NCI-H345 treated with DMSO at 0.1 percent for 48 hours (cell line): ENCODE measurements at regions not wholly inside any gene's neighbourhood (a gene's known extent, or its start where the extent isn't known, plus 50 kb on each side); places are given as distances from the start of the nearest gene placed in this dataset.

Experiments used
- DNase-seq: peaks from one replicate; lab custom pipeline; 2025; ENCODE audit not compliant: unreplicated experiment; lab: John Stamatoyannopoulos, UW

DNA sequence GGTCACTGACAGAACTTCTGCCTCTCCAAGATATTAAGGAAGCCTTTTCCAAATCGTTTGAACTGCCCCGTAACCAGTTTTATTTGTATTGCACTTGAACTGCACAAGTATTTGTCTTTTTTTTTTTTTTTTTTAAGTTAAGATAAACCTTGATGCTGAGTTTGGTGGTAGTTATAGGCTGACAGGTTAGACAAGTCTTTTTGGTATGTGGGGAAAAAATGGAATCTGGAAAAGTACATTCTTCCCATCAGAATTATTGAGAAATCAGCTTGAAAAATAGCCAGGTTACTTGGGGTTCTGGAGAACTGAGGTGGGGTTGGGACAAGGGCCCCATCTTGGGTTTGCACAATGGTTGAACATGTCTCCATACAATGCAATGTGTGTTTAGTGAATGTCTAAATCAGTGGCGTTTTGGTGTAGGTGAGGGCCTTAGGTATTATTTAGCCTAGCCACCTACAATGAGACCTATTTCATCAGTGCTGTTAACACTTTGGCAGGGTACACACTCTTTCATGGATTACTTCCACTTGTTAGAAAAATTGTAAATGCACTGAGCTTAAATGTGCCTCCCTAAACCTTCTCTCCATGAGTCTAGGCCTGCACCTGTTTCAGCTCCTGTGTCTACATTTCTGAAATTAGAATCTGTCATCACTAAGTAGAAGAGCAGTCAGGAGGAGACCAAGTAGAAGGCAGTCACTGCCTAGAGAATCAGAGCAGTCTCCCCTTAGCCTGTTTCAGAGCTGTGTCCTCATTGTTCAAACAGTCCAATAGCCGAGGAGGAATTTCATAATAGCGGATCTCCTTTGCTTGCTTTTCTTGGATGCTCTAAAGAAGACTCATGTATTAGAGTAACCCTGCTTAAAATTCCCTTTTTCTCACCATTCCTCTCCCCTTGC, 140.0 kb upstream of the HMHB1 start:
- DNase-seq = no peak

DNA sequence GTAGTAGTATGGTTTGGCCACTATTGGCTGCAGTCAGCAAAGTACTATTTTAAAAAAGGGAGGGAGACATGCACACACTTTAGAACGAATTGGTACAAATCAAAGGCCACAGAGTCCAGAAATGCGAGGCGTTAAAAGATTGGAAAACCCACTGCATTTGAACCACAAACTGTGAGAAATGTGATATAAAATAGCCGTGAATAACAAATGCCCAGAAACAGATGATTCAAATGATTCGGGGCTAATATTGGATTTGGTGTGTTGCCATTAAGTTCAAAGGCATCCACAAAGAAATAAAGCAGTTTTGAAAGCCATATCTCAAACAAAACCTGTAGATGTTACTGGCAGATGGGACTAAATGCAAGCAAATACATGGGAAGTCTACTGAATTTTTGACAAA, 140.9 kb upstream of the HMHB1 start:
- DNase-seq = no peak

DNA sequence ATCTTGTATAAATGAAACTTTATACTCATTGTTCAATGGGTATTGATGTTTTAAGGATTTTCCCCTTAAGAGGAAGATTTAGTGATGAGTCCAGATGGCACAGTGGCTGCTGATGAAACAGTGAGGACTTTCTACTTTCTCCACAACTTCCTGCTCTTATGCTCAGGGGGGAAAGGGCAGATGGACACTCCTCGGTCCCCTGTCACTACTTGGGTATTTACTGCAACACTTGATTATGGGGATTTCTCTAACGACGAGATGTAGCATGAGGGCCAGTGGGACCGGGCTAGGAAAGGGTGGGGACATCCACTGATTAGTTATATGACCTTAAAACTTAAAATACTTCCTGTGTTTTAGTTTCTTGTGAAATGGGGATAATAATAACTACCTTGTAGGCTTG, 146.1 kb upstream of the HMHB1 start:
- no peak for DNase-seq

DNA sequence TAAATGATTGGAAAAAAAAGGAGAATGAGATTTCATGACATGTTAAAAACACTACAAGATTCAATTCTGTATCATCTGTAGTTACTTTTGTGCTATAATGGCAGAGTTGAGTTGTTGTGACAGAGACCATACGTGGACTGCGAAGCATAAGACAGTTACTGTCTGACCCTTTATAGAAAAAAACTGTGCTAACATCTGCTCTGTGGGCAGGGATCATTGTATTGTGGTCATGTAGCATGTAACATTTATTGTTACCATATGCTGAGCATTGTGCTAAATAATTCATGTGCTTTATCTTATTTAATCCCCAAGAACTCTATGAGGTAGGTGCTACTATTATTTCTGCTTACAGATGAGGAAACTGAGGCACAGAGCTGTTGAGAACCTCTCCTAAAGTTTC, 147.3 kb upstream of the HMHB1 start:
- DNase-seq = no peak

DNA sequence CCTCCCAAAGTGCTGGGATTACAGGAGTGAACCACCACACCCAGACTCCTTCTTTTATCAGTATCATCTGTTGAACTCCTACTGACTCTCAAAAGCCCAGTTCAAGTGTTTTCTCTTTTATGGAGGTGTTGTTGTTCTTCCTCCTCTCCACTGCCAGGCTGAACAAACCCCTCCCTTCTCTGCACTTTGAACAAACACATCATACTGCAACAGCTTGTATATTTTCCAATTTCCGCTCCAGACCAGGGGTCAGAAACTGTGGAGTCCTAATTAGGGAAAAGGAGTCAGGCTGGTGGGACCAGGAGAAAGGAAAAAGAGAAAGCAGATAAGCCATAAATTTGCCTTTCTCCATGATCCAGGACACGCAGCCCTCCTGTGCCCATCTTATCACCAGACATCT, 148.1 kb upstream of the HMHB1 start:
- no peak for DNase-seq

DNA sequence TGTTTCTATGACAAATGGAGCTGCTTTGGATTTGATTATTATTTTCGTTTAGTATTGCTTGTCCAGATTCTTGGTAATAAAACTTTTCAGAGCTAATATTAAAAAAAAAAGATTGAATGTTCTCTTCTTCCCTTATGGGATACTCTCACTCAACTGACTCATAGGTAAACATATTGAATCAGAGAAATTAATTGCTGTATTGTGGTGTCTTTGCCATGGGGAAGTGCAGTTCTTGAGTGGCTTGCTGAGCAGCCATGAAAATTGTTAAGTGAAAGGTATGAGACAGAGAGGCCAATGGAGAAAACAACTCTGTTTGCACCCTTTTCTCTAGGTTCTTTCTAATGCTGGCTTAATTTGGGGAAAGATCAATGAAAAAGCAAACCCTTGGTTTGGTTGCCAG, 149.9 kb upstream of the HMHB1 start:
- no peak for DNase-seq

DNA sequence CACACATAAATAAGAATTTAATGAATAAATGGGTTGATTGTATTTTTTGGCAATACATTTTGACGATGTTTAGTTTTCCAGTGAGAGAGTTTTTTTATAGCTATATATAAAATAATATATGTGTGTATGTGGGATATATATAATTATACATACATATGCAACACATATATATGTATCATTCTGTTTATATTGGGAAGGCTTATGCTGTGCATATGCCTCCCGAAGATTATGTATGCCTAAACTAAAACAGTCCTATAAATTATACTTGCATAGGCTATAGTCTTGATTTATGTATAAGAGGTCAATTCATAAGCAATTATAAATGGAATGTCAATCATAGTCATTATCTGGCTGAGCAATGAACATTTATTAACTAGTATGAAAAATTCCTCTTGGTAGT, 151.3 kb upstream of the HMHB1 start:
- no peak for DNase-seq

DNA sequence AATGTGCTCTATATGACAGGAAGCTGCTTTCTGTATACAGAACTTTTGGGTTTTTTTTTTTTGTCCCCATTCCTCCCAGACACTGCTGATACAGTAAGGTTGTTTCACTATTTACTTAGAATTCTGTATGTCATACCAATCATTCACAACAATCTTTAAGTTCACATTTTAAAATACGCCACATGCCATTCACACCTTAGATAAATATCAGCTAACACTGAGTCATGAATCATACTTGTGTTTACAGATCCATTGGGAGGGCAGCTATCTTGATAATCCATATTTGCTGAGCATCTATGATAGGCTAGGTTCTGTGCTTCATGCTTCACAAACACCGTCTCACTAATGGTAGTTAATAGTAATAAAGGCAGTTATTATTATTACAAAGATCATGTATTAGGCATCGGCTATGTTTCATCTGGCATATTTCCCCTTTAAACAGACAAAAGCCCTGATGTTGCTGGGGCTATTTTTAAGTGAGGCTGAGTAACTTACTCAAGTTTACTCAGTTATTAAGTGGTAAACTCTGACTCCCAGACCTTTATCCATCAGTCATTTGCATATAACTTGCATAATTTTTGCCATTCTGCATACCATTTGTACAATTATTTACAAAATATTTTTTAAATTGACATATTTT, 152.2 kb upstream of the HMHB1 start:
- no peak for DNase-seq

DNA sequence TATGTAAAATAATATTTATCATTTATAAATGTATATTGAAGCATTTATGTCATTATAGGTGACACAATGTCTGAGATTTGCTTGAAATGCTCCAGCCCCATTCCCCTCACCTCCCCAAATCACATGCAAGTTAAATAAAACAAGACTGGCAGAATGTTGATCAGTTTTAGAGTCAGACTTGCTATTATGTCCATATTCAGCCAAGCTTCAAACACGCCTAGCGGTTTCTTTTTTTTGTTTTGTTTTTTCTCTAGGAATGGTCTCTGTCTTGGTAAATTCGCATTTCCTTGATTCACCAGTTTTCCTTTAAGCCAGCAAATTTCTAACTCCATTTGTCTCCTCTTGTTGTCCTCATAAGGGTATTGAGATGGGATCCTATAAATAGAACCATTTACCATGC, 153.0 kb upstream of the HMHB1 start:
- no peak for DNase-seq

DNA sequence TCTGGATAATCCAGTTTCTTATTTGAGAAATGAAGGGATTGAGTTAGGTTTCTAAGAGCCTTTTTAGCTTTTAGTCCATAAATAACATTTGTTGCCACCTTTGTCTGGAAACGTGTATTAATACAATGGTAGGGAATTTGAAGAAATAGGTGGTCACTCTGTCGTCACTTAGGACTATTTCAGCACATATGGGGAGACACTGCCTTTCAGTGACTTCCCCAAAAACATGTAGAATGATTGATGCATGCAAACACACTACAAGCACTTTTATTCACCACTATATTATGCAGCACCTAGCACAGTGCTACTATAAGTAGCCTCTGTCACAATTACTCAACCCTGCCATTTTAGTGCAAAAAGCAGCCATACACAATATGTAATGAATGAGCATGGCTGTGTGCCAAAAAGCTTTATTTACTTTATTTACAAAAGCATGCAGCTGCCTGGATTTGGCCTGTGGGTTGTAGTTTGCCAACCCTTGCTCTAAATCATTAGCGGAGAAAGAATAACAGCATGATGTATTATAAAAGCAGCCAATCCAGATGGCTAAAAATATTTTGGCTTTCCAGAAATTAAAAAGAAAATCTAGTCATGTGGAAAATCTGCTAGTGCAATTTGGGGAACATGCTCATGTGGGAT, 154.2 kb upstream of the HMHB1 start:
- peak; percentile 98 for DNase-seq

DNA sequence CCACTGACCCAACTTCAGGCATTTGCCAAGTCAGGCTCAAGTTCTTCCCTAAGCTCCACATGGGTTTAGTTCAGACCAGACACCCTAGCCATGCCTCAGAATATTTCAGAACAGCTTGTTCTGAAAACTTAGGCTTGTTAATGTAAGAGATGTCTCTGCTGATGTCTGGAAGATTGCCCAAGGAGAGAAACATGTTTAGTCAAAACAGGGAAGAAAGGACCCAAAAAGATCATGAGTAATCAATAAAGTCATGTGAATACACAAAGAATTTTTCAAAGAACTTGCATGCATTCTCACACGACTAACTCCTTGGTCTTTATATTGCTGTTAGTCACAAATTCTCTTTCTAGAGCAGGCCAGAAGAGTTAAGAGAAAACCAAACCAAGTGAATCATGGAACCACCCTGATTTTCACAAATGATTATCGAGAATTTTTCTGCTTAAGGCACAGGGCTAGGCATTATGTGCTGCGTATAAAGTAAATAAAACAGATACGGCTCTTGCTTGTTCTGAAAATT, 158.1 kb upstream of the HMHB1 start:
- no peak for DNase-seq

DNA sequence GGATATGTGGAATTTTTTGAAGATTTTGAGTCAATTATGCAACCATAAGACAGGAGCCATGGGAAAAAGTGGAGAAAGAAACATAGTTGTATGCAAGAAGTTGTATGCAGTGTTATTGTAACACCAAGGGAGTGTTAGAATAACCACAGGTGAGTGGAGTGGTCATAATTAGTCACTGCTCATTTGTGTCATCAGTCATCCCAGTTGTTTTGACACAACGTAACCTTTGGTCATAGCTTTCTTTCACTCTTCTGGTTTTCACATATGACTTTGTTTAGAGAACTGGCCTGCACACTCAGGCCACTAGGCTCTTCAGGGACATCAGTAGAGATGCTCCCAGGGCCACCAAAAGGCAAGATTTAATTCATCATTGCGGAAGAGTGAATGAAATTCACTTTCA, 158.7 kb upstream of the HMHB1 start:
- DNase-seq = no peak

DNA sequence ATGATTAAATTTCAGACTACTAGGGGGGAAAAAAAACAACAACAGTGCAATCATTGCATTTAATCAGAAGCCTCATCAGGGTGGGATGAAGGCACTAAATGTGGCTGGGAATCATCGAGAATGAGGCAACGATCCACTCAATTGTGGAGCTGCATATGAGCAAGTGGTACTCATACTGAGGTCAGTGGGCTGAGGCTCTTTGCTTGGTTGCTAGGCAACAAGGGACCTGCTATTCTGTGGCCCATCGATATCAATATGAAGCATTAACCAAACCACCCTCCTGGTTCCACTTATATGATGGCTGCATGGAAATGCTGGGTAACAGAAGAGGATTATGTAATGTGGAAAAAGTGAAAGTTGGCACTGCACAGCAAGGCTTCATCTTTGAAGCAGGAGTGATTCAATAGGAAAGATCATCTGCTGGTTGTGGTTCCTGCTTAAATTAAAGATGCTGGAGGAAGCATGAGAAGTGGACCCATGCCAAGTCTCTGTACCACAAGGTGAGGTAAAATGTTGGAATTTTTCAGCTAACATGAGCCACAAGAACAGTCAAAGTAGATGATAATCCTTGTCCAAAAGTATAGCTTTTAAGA, 159.8 kb upstream of the HMHB1 start:
- DNase-seq = no peak

DNA sequence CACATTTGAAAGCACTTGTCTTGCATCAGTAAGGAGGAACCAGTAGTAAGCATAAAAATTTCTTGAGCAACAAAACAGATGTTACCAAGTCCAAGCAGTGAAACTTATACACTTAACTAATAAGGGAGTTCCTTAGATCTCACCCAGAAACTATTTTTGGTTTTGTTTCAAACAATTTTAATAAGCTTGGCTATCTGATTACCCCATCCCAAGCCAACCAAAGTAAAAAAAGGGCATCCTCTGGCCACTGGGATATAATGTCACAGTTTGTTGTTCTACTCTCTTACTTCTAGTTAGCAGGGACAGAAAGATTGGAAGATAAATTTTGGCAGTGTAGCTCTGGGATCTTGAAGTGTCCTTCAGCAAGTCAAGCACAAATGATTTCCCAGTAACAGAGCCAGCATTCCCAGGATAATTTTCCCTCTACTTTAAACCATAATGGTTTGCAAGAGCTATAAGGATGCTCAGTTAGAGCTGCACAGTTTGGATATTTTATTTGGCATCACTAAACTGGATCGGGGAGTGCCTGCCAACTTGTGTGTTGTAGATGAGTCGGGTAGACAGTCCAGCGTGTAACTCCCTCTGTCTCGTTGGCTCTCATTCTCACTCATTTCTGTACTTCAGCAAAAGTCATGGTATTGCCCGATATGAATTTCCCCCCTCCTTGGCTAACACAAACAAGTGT, 161.9 kb upstream of the HMHB1 start:
- DNase-seq = no peak

DNA sequence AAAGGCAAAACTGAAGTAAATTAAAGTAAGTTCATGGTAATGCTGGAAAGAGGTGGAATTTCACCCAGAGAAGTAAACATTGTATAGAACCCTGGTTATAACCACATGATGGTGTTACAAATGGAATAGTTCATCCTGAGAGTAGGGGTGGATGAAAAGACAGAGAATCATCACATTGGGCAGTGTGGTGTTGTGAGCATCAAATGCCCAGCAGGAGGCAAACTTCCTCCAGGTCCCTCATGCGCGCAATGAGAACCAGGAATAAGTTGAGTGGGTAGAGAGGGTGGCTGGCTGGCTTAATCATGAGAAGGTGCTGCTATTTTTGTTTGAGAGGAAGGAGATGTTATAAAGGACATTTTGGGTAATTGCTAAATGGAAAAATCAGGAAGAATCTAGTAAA, 163.3 kb upstream of the HMHB1 start:
- no peak for DNase-seq

DNA sequence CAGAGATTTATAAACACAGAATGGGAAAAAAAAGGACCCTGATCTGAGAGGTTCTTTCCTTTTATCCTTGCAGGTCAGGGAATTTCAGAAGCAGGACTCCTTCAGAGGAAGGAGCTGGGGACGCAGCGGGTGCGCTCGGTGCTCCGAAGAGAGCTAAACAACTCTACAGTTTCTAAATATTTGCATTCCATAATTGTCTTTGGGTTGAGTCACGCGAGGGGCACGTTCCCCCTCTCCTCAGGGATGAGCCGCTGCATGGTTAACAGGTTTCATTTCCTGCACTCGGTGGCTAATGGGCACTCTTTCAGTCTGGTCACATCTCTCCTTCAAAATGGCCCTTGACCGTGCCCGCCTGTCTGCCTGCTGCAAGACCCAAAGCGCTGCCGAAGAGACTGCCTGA, 165.0 kb upstream of the HMHB1 start:
- DNase-seq = no peak

DNA sequence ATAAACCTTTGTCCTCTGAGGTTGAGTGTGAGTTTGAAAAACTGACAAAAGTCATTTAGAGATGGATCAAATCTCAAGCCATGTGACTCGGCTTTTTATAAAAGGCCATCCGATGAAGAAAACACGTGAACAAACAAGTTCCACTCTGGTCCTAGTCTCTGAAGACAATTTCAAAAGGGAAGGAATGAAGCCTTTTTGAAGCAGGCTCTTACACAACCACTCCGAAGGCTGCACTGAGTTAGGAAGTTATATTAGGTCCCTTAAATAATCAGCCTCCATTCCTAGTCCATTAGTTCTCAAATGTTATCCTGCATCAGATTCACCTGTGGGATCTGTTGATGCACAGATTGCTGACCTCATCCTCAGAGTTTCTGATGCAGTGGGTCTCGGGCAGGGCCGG, 166.6 kb upstream of the HMHB1 start:
- no peak for DNase-seq

DNA sequence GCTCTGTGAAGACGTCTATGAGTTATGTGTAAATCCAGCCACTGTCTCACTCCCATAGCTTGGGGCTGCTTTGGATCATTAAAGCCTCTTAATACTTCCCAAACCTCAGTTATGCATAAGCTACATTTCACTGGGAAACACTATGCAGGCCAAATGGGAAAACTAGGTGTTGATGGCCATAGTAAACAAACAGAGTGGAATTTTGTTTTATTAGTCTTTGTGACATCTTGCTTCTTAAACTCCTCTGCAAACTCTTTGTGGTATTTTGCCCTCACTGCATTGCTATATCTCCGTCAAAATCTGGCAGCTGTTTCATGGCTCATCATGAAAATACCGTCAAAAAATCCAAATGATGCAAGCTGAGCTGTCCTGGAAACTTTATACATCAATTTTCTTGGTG, 167.2 kb upstream of the HMHB1 start:
- DNase-seq = no peak

DNA sequence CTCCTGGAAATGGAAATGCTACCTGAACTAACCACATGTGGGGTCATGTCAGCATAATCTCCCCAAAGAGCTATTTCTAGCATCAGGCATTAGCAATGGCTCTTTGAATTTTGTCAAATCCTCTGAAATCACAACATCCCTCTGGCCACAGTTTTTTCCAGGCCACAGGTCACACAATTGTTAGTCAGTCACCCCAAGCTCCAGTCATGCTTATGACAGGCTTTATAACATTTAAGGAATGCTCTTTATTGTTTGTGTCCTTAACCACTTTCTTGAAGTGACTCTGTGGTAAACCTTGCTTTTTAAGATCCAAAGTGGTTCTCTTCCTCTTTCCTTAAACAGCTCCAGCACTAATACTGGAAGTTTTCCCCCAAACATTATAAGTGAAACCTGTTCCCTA, 169.2 kb upstream of the HMHB1 start:
- DNase-seq = no peak

DNA sequence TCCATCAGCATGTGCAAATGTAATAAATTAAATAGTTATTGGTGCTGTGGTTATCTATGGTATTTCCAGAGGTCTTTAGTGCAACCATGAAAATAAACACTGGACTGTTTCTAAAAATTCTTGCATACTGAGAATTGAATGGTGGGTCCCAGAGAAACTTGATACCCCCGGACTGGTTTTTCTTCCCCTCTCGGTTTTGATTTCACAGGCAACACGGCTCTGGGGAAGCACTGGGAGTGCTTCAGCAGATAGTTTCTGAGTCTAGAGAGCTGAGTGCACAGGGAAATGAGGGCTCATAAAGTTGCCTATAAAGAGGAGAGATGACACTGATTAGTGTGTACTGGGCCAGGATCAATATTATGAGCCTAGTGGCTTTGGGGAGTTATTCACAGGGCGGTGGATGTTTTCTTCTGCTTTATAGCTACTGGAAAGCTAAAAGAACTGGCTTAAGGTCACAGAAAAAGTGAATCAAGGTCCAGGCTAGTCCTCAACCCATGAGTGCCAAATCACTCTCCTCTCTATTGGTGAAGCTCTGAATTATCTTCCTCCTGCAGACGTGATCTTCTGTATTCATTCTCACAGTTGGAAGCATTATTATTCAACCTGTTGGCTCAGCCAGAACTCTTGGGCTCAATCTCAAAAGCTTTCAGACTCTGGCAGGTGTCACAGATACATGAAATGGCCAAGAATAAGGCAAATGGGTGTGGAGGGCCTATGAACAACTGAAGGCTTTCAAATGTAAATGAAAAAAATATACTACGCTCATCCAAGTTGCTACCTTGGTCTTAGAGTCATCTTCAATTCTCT, 170.2 kb upstream of the HMHB1 start:
- DNase-seq = no peak
